SK-N-SH (cell line): ENCODE measurements at regions not wholly inside any gene's neighbourhood (a gene's known extent, or its start where the extent isn't known, plus 50 kb on each side); places are given as distances from the start of the nearest gene placed in this dataset.

Experiments
- CTCF ChIA-PET: fragments of 300-600, 350-600 bp; formaldehyde crosslinking; extraction: SDS; loops from one replicate; lab custom pipeline; 2021; lab: Yijun Ruan, JAX
- POLR2A ChIA-PET: fragments of 350-600 bp; sonication (Branson Sonifier 250); formaldehyde crosslinking; extraction: SDS; loops from one replicate; lab custom pipeline; 2020; ENCODE audit warnings: antibody characterized with exemption, inconsistent platforms; lab: Yijun Ruan, JAX
- DNase-seq: peaks from one replicate; pipeline ENCODE4 v3.0.0; 2012
- H2AFZ ChIP-seq: fragments of 200-600 bp; sonication (generic); 2 replicates; pipeline ENCODE4 v1.8.1; 2016; ENCODE audit warnings: antibody characterized with exemption, mild to moderate bottlenecking, low read depth
- H3F3A ChIP-seq: fragments of 200-600 bp; sonication (generic); replicated peaks from 2 replicates; pipeline ENCODE3; 2016; ENCODE audit warnings: antibody characterized with exemption, mild to moderate bottlenecking; ENCODE audit not compliant: insufficient read depth
- H3K27ac ChIP-seq, 2 experiments: fragments of 200-500 bp in 1 of 2; fragments of 200-600 bp in 1 of 2; sonication (Bioruptor generic) in 1 of 2; sonication (generic), shearing (Covaris generic) in 1 of 2; 2 replicates each; pipeline versions ENCODE4 v1.5.1 to v1.6.1; 2014 to 2016; ENCODE audit warnings: low read depth in 2 of 2, inconsistent platforms in 1 of 2, low read length in 1 of 2, mild to moderate bottlenecking in 1 of 2, mixed read lengths in 1 of 2
- H3K27me3 ChIP-seq: fragments of 200-600 bp; sonication (generic), shearing (Covaris generic); 2 replicates; pipeline ENCODE4 v1.6.1; 2016; ENCODE audit warnings: mixed run types; ENCODE audit not compliant: insufficient read depth
- H3K36me3 ChIP-seq, 2 experiments: fragments of 200-500 bp in 1 of 2; fragments of 200-600 bp in 1 of 2; sonication (Bioruptor generic) in 1 of 2; sonication (generic) in 1 of 2; replicated peaks in 1 of 2; 2 replicates each; pipeline versions ENCODE3 to v1.5.1; 2014 to 2016; ENCODE audit warnings: low read length in 1 of 2, mild to moderate bottlenecking in 1 of 2; ENCODE audit not compliant: insufficient read depth in 2 of 2, control insufficient read depth in 1 of 2
- H3K4me1 ChIP-seq, 2 experiments: fragments of 200-500 bp in 1 of 2; fragments of 200-600 bp in 1 of 2; sonication (Bioruptor generic) in 1 of 2; sonication (generic), shearing (Covaris generic) in 1 of 2; 2 replicates each; pipeline versions ENCODE4 v1.5.1 to v1.6.1; 2014 to 2016; ENCODE audit warnings: low read depth in 1 of 2, low read length in 1 of 2, mixed run types in 1 of 2; ENCODE audit not compliant: insufficient read depth in 2 of 2, control insufficient read depth in 1 of 2
- H3K4me2 ChIP-seq: fragments of 200-600 bp; sonication (generic), shearing (Covaris generic); 2 replicates; pipeline ENCODE4 v1.6.1; 2017; ENCODE audit warnings: mixed run types
- H3K4me3 ChIP-seq, 2 experiments: fragments of 200-500 bp in 1 of 2; fragments of 200-600 bp in 1 of 2; sonication (Bioruptor generic) in 1 of 2; sonication (generic), shearing (Covaris generic) in 1 of 2; 2 replicates each; pipeline versions ENCODE4 v1.5.1 to v1.8.1; 2014 to 2016; ENCODE audit warnings: low read depth in 2 of 2, inconsistent platforms in 1 of 2, low read length in 1 of 2, mild to moderate bottlenecking in 1 of 2, mixed read lengths in 1 of 2, moderate library complexity in 1 of 2
- H3K79me2 ChIP-seq: fragments of 200-600 bp; sonication (generic); 2 replicates; pipeline ENCODE4 v1.8.1; 2017; ENCODE audit warnings: mild to moderate bottlenecking; ENCODE audit not compliant: insufficient read depth
- H3K9ac ChIP-seq: fragments of 200-600 bp; sonication (generic); 2 replicates; pipeline ENCODE4 v1.6.1; 2017; ENCODE audit warnings: mixed run types
- H3K9me2 ChIP-seq: fragments of 200-600 bp; sonication (generic); 2 replicates; pipeline ENCODE4 v1.6.1; 2017; ENCODE audit warnings: mixed run types
- H3K9me3 ChIP-seq: fragments of 200-600 bp; sonication (generic); 2 replicates; pipeline ENCODE4 v1.6.1; 2017; ENCODE audit warnings: mixed run types, mild to moderate bottlenecking, moderate library complexity
- H4K20me1 ChIP-seq: fragments of 200-600 bp; sonication (generic); 2 replicates; pipeline ENCODE4 v1.6.1; 2017; ENCODE audit warnings: mild to moderate bottlenecking, mixed run types; ENCODE audit not compliant: insufficient read depth
- CHD2 ChIP-seq: fragments of 150-350 bp; IDR thresholded peaks from 2 replicates; pipeline ENCODE4 v1.6.1; 2018; ENCODE audit warnings: low read length; ENCODE audit not compliant: partially characterized antibody
- EZH2phosphoT487 ChIP-seq: fragments of 200-600 bp; sonication (generic); IDR thresholded peaks from 2 replicates; pipeline ENCODE4 v1.6.1; 2017; ENCODE audit warnings: low read depth, mixed run types, mild to moderate bottlenecking, antibody characterized with exemption, moderate library complexity, borderline replicate concordance
- FOSL2 ChIP-seq: IDR thresholded peaks from 2 replicates; pipeline ENCODE4 v1.4.0; 2012; ENCODE audit warnings: low read depth, mild to moderate bottlenecking, moderate library complexity, borderline replicate concordance
- FOXJ3 ChIP-seq: sonication (generic); formaldehyde crosslinking; IDR thresholded peaks from 2 replicates; pipeline ENCODE4 v1.5.1; 2020; ENCODE audit warnings: mild to moderate bottlenecking, missing genetic modification reagents
- GABPA ChIP-seq: IDR thresholded peaks from 2 replicates; pipeline ENCODE4 v1.4.0; 2012; ENCODE audit warnings: low read depth, mild to moderate bottlenecking
- GATA2 ChIP-seq: sonication (generic); formaldehyde crosslinking; IDR thresholded peaks from 2 replicates; pipeline ENCODE4 v1.5.0; 2020; ENCODE audit warnings: mild to moderate bottlenecking, missing genetic modification reagents
- JUND ChIP-seq: IDR thresholded peaks from 2 replicates; pipeline ENCODE4 v1.4.0; 2012
- MXI1 ChIP-seq: IDR thresholded peaks from 2 replicates; pipeline ENCODE4 v1.6.1; 2012; ENCODE audit warnings: mild to moderate bottlenecking, low read depth, low read length, improper control_type of control experiment
- NFIC ChIP-seq: IDR thresholded peaks from 2 replicates; pipeline ENCODE4 v1.4.0; 2012; ENCODE audit warnings: borderline replicate concordance
- NRF1 ChIP-seq: IDR thresholded peaks from 2 replicates; pipeline ENCODE4 v1.6.1; 2012; ENCODE audit warnings: low read depth, mild to moderate bottlenecking, low read length
- POLR2AphosphoS5 ChIP-seq: IDR thresholded peaks from 2 replicates; pipeline ENCODE4 v1.6.1; 2012; ENCODE audit warnings: low read depth, low read length
- RCOR1 ChIP-seq: fragments of 150-350 bp; IDR thresholded peaks from 2 replicates; pipeline ENCODE4 v1.6.1; 2017; ENCODE audit warnings: antibody characterized with exemption, low read length
- RXRA ChIP-seq: IDR thresholded peaks from 2 replicates; pipeline ENCODE4 v1.4.0; 2012; ENCODE audit warnings: low read depth, mild to moderate bottlenecking, borderline replicate concordance
- TAF1 ChIP-seq: IDR thresholded peaks from 2 replicates; pipeline ENCODE4 v1.6.1; 2012; ENCODE audit warnings: low read depth, mild to moderate bottlenecking, low read length, moderate library complexity, borderline replicate concordance
- TEAD4 ChIP-seq: IDR thresholded peaks from 2 replicates; pipeline ENCODE4 v1.4.0; 2012; ENCODE audit warnings: mild to moderate bottlenecking, borderline replicate concordance; ENCODE audit not compliant: insufficient read depth
- whole genome bisulfite sequencing: methylation state at CpG from one replicate; pipeline ENCODE4 v1.1.6; 2017; ENCODE audit warnings: low lambda C conversion rate; 5-methylcytosine and 5-hydroxymethylcytosine counted together
- TF ChIP-seq, protein P1 (sequence below): fragments of 150-350 bp; IDR thresholded peaks from 2 replicates; pipeline ENCODE4 v1.6.1; 2017; ENCODE audit warnings: antibody characterized with exemption, low read length, low read depth, borderline replicate concordance
- TF ChIP-seq, protein P2 (sequence below): fragments of 150-350 bp; IDR thresholded peaks from 2 replicates; pipeline ENCODE4 v1.6.1; 2016; ENCODE audit warnings: mild to moderate bottlenecking, low read depth, low read length
- TF ChIP-seq, protein P3 (sequence below): IDR thresholded peaks from 2 replicates; pipeline ENCODE4; 2012
- TF ChIP-seq, protein P4 (sequence below): IDR thresholded peaks from 2 replicates; pipeline ENCODE4 v1.4.0; 2012; ENCODE audit warnings: low read depth
- TF ChIP-seq, protein P5 (sequence below): IDR thresholded peaks from 2 replicates; pipeline ENCODE4 v1.4.0; 2012; ENCODE audit warnings: low read depth, borderline replicate concordance

DNA sequence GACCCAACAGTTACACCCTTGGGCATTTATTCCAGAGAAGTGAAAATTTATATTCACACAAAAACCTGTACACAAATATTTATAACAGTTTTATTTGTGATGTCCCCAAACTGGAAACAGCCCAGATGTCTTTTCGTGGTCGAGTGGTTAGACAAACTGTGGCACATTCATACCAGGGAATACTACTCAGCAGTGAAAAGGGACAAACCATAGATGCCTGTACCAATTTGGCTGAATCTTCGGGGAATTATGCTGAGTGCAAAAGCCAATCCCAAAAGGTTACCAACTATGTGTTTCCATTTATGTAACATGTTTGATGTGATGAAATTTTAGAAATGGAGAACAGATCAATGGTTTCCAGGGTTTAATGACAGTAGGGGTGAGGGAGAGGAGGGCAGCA lies 154.3 kb downstream of the GLI2 start:
- Histone ChIP-seq H3F3A (no peaks in the 10 kb centered on the region), H3K9ac (no peak overlapping the region), H3K36me3 (no peaks in the 10 kb centered on the region), H4K20me1 (0 out of 2 replicates have a peak, but pooled peaks cover 3% of the 10 kb centered on the region), H3K4me2 (no peak overlapping the region), H3K27me3 (no peaks in the 10 kb centered on the region), H3K4me1 (peaks cover 6 to 27% of the 10 kb centered on the region in 2 experiments; a peak in 3 of 4 replicates), H3K9me2 (no peaks in the 10 kb centered on the region), H3K9me3 (no peaks in the 10 kb centered on the region), H2AFZ (no peak overlapping the region), H3K79me2 (peaks cover 6% of the 10 kb centered on the region; the same call in 1 of the 2 replicates), H3K4me3 (no peak overlapping the region), H3K27ac (no peak overlapping the region)
- TF ChIP-seq NRF1 (no peak), NFIC (no peak), POLR2AphosphoS5 (no peak), RCOR1 (no peak), RXRA (no peak), JUND (no peak), MXI1 (no peak), GATA2 (CRISPR knock-in tag) (no peak), TAF1 (no peak), FOSL2 (no peak), GABPA (no peak), TEAD4 (no peak), FOXJ3 (CRISPR knock-in tag) (no peak), EZH2phosphoT487 (no peak), CHD2 (no peak)
- TF ChIP-seq, protein P1, sequence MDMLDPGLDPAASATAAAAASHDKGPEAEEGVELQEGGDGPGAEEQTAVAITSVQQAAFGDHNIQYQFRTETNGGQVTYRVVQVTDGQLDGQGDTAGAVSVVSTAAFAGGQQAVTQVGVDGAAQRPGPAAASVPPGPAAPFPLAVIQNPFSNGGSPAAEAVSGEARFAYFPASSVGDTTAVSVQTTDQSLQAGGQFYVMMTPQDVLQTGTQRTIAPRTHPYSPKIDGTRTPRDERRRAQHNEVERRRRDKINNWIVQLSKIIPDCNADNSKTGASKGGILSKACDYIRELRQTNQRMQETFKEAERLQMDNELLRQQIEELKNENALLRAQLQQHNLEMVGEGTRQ, result no peak
- TF ChIP-seq, protein P2, sequence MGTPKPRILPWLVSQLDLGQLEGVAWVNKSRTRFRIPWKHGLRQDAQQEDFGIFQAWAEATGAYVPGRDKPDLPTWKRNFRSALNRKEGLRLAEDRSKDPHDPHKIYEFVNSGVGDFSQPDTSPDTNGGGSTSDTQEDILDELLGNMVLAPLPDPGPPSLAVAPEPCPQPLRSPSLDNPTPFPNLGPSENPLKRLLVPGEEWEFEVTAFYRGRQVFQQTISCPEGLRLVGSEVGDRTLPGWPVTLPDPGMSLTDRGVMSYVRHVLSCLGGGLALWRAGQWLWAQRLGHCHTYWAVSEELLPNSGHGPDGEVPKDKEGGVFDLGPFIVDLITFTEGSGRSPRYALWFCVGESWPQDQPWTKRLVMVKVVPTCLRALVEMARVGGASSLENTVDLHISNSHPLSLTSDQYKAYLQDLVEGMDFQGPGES, result no peak
- TF ChIP-seq, protein P3, sequence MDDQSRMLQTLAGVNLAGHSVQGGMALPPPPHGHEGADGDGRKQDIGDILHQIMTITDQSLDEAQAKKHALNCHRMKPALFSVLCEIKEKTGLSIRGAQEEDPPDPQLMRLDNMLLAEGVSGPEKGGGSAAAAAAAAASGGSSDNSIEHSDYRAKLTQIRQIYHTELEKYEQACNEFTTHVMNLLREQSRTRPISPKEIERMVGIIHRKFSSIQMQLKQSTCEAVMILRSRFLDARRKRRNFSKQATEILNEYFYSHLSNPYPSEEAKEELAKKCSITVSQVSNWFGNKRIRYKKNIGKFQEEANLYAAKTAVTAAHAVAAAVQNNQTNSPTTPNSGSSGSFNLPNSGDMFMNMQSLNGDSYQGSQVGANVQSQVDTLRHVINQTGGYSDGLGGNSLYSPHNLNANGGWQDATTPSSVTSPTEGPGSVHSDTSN, result no peak
- TF ChIP-seq, protein P4, sequence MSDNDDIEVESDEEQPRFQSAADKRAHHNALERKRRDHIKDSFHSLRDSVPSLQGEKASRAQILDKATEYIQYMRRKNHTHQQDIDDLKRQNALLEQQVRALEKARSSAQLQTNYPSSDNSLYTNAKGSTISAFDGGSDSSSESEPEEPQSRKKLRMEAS, result no peak
- TF ChIP-seq, protein P5, sequence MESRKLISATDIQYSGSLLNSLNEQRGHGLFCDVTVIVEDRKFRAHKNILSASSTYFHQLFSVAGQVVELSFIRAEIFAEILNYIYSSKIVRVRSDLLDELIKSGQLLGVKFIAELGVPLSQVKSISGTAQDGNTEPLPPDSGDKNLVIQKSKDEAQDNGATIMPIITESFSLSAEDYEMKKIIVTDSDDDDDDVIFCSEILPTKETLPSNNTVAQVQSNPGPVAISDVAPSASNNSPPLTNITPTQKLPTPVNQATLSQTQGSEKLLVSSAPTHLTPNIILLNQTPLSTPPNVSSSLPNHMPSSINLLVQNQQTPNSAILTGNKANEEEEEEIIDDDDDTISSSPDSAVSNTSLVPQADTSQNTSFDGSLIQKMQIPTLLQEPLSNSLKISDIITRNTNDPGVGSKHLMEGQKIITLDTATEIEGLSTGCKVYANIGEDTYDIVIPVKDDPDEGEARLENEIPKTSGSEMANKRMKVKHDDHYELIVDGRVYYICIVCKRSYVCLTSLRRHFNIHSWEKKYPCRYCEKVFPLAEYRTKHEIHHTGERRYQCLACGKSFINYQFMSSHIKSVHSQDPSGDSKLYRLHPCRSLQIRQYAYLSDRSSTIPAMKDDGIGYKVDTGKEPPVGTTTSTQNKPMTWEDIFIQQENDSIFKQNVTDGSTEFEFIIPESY, result no peak
- 79% methylated on average over 3 of the region's 3 CpGs for WGBS
- POLR2A ChIA-PET, result no interaction called here
- DNase-seq, result no peak
- CTCF ChIA-PET, result no interaction called here
